ENCODE measurements at regions not wholly inside any gene's neighbourhood (a gene's known extent, or its start where the extent isn't known, plus 50 kb on each side); places are given as distances from the start of the nearest gene placed in this dataset.

- no peak for TF ChIP-seq ZNF462 (CRISPR knock-in tag; IDR thresholded peaks at IDR 0.05)
- no peak for TF ChIP-seq POLR2AphosphoS5 (IDR thresholded peaks at IDR 0.05; ENCODE audit: low read depth)
Measured at GRCh38 chr3:16768014-16768413, 116.7 kb upstream of the PLCL2 start (continued).

DNA sequence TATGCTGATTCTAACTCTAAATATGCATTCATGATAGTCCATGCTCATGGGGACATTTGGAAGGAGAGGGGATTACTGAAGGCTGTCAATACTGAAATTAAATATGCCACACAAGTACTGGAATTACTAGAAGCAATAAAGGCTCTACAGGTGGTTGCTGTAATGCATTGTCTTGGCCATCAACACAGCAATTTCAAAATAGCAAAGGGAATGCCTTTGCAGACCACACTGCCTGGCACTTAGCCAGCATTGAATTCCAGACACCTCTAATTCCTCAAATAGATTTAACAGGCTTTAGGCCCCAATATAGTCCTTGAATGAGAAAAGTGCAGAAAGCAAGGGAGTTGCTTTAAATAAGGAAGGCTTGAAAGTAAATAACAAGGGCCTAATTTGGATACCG, 115.8 kb upstream of the PLCL2 start:
- no peaks in the 10 kb centered on the region for H3K79me2 ChIP-seq (replicated peaks; ENCODE audit: insufficient read depth)
- no peak overlapping the region for H2AFZ ChIP-seq
- 0 out of 2 replicates have a peak overlapping the region, but pooled peaks have one; percentile 2 for H3K27ac ChIP-seq (ENCODE audit: low read depth)
- H3K4me3 ChIP-seq: no peak overlapping the region
- DNase-seq (ENCODE audit: low spot score) (peak; percentile 21), ATAC-seq (peak; percentile 54)
- Mint-ChIP-seq H3K27me3 (ENCODE audit: insufficient read depth, low read depth, poor library complexity) (peaks cover 2% of the 10 kb centered on the region), H3K27ac (peak overlapping the region; percentile 61; the same call in 1 of the 2 replicates), H3K9me3 (peaks cover 7% of the 10 kb centered on the region), H3K4me3 (no peak overlapping the region), H3K4me1 (peaks cover 32% of the 10 kb centered on the region), H3K36me3 (ENCODE audit: low read depth) (peaks cover 5% of the 10 kb centered on the region)
- H3K9me2 ChIP-seq (ENCODE audit: insufficient read depth): 0 out of 2 replicates have a peak, but pooled peaks cover 3% of the 10 kb centered on the region
- H4K20me1 ChIP-seq (replicated peaks; ENCODE audit: insufficient read depth): no peaks in the 10 kb centered on the region
- no peaks in the 10 kb centered on the region for H3F3A ChIP-seq (replicated peaks; ENCODE audit: low read depth)
- no peaks in the 10 kb centered on the region for H3K36me3 ChIP-seq (ENCODE audit: insufficient read depth)
- H3K4me1 ChIP-seq (ENCODE audit: insufficient read depth): peaks cover 24% of the 10 kb centered on the region
- no peaks in the 10 kb centered on the region for H3K27me3 ChIP-seq (ENCODE audit: insufficient read depth)
- peak overlapping the region; percentile 9; the same call in 1 of the 2 replicates for H3K4me2 ChIP-seq
- TF ChIP-seq CREB1 (CRISPR knock-in tag; IDR thresholded peaks at IDR 0.05; ENCODE audit: low read depth) (no peak), ZNF114 (CRISPR knock-in tag; IDR thresholded peaks at IDR 0.05) (no peak), STAT1 (IDR thresholded peaks at IDR 0.05; ENCODE audit: unreplicated experiment) (no peak), NANOG (IDR thresholded peaks at IDR 0.05; ENCODE audit: borderline replicate concordance) (no peak), ZNF331 (CRISPR knock-in tag; IDR thresholded peaks at IDR 0.05; ENCODE audit: low read depth) (no peak), EZH2phosphoT487 (IDR thresholded peaks at IDR 0.05; ENCODE audit: unreplicated experiment) (no peak), REST (IDR thresholded peaks at IDR 0.05; ENCODE audit: unreplicated experiment) (no peak)
- TF ChIP-seq, protein P1, sequence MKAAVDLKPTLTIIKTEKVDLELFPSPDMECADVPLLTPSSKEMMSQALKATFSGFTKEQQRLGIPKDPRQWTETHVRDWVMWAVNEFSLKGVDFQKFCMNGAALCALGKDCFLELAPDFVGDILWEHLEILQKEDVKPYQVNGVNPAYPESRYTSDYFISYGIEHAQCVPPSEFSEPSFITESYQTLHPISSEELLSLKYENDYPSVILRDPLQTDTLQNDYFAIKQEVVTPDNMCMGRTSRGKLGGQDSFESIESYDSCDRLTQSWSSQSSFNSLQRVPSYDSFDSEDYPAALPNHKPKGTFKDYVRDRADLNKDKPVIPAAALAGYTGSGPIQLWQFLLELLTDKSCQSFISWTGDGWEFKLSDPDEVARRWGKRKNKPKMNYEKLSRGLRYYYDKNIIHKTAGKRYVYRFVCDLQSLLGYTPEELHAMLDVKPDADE (IDR thresholded peaks at IDR 0.05): no peak

Measured in GM23338 (cell line).